ENCODE measurements at regions not wholly inside any gene's neighbourhood (a gene's known extent, or its start where the extent isn't known, plus 50 kb on each side); places are given as distances from the start of the nearest gene placed in this dataset.

GRCh38 chr4:89371614-89372013 is 64.0 kb upstream of the GPRIN3 start:
- TF ChIP-seq CTCF (IDR thresholded peaks at IDR 0.05; ENCODE audit: low read depth, low read length), result no peak
- no peak for DNase-seq (ENCODE audit: extremely low read depth, low read depth)

- no peak for DNase-seq (ENCODE audit: extremely low read depth, low read depth)
- no peak for TF ChIP-seq CTCF (IDR thresholded peaks at IDR 0.05; ENCODE audit: low read depth, low read length)
Observed at GRCh38 chr4:89369581-89369980, 62.0 kb upstream of the GPRIN3 start.

- no peak for TF ChIP-seq CTCF (IDR thresholded peaks at IDR 0.05; ENCODE audit: low read depth, low read length)
- no peak for DNase-seq (ENCODE audit: extremely low read depth, low read depth)
Observed at GRCh38 chr4:89368861-89369260, 61.3 kb upstream of the GPRIN3 start.

GRCh38 chr4:89365776-89366175 is 58.2 kb upstream of the GPRIN3 start:
- TF ChIP-seq CTCF (IDR thresholded peaks at IDR 0.05; ENCODE audit: low read depth, low read length), result no peak
- DNase-seq (ENCODE audit: extremely low read depth, low read depth), result no peak

GRCh38 chr4:89365375-89365774 is 57.8 kb upstream of the GPRIN3 start:
- TF ChIP-seq CTCF (IDR thresholded peaks at IDR 0.05; ENCODE audit: low read depth, low read length), result no peak
- no peak for DNase-seq (ENCODE audit: extremely low read depth, low read depth)

GRCh38 chr4:89364541-89364940 is 56.9 kb upstream of the GPRIN3 start:
- no peak for TF ChIP-seq CTCF (IDR thresholded peaks at IDR 0.05; ENCODE audit: low read depth, low read length)
- DNase-seq (ENCODE audit: extremely low read depth, low read depth), result no peak

- TF ChIP-seq CTCF (IDR thresholded peaks at IDR 0.05; ENCODE audit: low read depth, low read length), result no peak
- no peak for DNase-seq (ENCODE audit: extremely low read depth, low read depth)
Observed at GRCh38 chr4:89363786-89364185, 56.2 kb upstream of the GPRIN3 start.
